OCI-LY1 (cell line): ENCODE measurements at regions not wholly inside any gene's neighbourhood (a gene's known extent, or its start where the extent isn't known, plus 50 kb on each side); places are given as distances from the start of the nearest gene placed in this dataset.

Experiments
- CTCF ChIP-seq: fragments of 200-600 bp; sonication (generic), shearing (Covaris generic); IDR thresholded peaks from 2 replicates; pipeline ENCODE4 v1.5.1; 2017; ENCODE audit warnings: mild to moderate bottlenecking, antibody characterized with exemption, low read length, moderate library complexity, mixed read lengths
- EZH2 ChIP-seq: fragments of 200-600 bp; sonication (generic), shearing (Covaris generic); IDR thresholded peaks from 2 replicates; pipeline ENCODE4 v1.8.0; 2017; ENCODE audit warnings: borderline replicate concordance, mixed run types, mild to moderate bottlenecking, antibody characterized with exemption, low read length, moderate library complexity, mixed read lengths

GRCh38 chr12:89907659-89908058 lies 199.0 kb upstream of the ATP2B1 start:
- TF ChIP-seq CTCF (no peak), EZH2 (no peak)
